Neuron (in vitro differentiated cells): ENCODE measurements at regions not wholly inside any gene's neighbourhood (a gene's known extent, or its start where the extent isn't known, plus 50 kb on each side); places are given as distances from the start of the nearest gene placed in this dataset.

Source experiments
- H2AFZ ChIP-seq: one replicate; pipeline ENCODE4 v1.6.1; 2013; ENCODE audit warnings: low read depth, mild to moderate bottlenecking, inconsistent platforms, low read length, moderate library complexity
- H3K27me3 ChIP-seq: one replicate; pipeline ENCODE4 v1.6.1; 2013; ENCODE audit warnings: low read length; ENCODE audit not compliant: insufficient read depth
- H3K36me3 ChIP-seq: one replicate; pipeline ENCODE4 v1.6.1; 2013; ENCODE audit warnings: low read length; ENCODE audit not compliant: insufficient read depth
- H3K4me1 ChIP-seq: one replicate; pipeline ENCODE4 v1.6.1; 2013; ENCODE audit warnings: low read length; ENCODE audit not compliant: insufficient read depth
- H3K4me3 ChIP-seq: 2 replicates; pipeline ENCODE4 v1.5.1; 2013; ENCODE audit warnings: mild to moderate bottlenecking, low read length, moderate library complexity
- H3K9me3 ChIP-seq: one replicate; pipeline ENCODE4 v1.6.1; 2013; ENCODE audit warnings: low read length

- H2AFZ ChIP-seq: no peak overlapping the region
- H3K9me3 ChIP-seq: no peaks in the 10 kb centered on the region
- H3K36me3 ChIP-seq: no peaks in the 10 kb centered on the region
- H3K4me3 ChIP-seq: no peak overlapping the region
- no peaks in the 10 kb centered on the region for H3K27me3 ChIP-seq
- H3K4me1 ChIP-seq: no peaks in the 10 kb centered on the region
Observed at GRCh38 chr18:54764786-54765185, 63.5 kb upstream of the RAB27B start.

DNA sequence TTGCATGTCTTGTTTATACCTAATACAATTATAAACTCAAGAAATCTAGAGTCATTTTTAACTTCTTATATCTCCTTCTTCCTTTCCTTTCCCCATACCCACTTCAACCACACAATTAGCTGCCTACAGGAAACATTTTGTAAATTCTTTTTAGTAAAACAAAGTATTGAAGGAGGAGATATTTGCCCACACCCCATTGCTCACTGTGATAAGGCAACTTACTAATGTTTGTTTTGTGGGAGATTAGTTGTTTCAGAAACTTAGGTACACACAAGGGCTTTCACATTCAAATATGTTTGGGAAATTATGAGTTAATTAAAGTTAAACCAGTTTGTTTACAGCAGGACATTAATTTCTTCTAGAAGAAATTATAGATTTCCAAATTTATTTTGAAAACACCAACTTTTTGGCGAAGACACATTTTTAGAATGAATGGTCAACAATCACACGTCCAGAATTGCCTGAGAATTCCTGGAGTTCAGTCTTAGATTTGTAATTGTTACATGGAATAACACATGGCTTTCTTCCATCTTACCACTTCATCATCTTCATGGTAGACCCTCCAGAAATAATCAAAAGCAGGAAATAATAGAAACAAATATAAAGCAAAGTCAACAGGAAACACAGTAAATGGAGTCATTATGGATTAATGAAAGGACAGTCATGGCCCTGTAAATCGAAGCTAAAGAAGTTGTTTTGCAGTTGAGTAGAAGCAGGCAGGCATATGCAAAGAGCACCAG, 62.5 kb upstream of the RAB27B start:
- Histone ChIP-seq H3K27me3 (no peaks in the 10 kb centered on the region), H3K4me1 (no peaks in the 10 kb centered on the region), H3K4me3 (no peak overlapping the region), H3K36me3 (no peaks in the 10 kb centered on the region), H2AFZ (no peak overlapping the region), H3K9me3 (no peaks in the 10 kb centered on the region)

DNA sequence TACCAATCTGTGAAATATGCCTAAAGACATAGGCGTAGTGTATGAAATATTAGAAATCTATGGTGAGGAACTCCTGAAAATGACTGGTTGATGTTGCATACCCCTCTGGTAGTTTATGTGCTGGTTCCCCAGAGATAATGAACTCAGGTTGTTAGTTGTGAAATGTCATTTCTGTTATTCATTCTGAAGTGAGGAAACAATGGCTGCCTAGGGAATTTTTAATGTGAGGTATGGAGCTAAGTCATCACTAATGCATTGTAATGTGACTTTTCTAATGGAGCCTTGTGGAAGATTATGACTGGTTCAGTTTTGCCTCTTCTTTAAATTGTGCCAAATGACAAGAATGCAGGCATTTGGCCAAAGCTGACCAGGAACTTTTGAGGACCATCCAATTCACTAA, 61.6 kb upstream of the RAB27B start:
- Histone ChIP-seq H3K9me3 (no peaks in the 10 kb centered on the region), H3K36me3 (no peaks in the 10 kb centered on the region), H2AFZ (no peak overlapping the region), H3K4me1 (no peaks in the 10 kb centered on the region), H3K4me3 (no peak overlapping the region), H3K27me3 (no peaks in the 10 kb centered on the region)

GRCh38 chr18:54767098-54767497, 61.2 kb upstream of the RAB27B start:
- Histone ChIP-seq H3K4me3 (no peak overlapping the region), H3K36me3 (no peaks in the 10 kb centered on the region), H3K9me3 (no peaks in the 10 kb centered on the region), H3K27me3 (no peaks in the 10 kb centered on the region), H3K4me1 (no peaks in the 10 kb centered on the region), H2AFZ (no peak overlapping the region)

- H2AFZ ChIP-seq: no peak overlapping the region
- H3K27me3 ChIP-seq: no peaks in the 10 kb centered on the region
- H3K36me3 ChIP-seq: no peaks in the 10 kb centered on the region
- H3K9me3 ChIP-seq: no peaks in the 10 kb centered on the region
- no peak overlapping the region for H3K4me3 ChIP-seq
- H3K4me1 ChIP-seq: no peaks in the 10 kb centered on the region
Observed at GRCh38 chr18:54769526-54770464, 58.5 kb upstream of the RAB27B start.

GRCh38 chr18:54772056-54772455, 56.2 kb upstream of the RAB27B start:
- Histone ChIP-seq H2AFZ (no peak overlapping the region), H3K9me3 (no peaks in the 10 kb centered on the region), H3K4me1 (no peaks in the 10 kb centered on the region), H3K27me3 (no peaks in the 10 kb centered on the region), H3K36me3 (no peaks in the 10 kb centered on the region), H3K4me3 (no peak overlapping the region)

GRCh38 chr18:54774423-54774822, 53.9 kb upstream of the RAB27B start:
- Histone ChIP-seq H3K27me3 (no peaks in the 10 kb centered on the region), H3K4me1 (no peaks in the 10 kb centered on the region), H3K4me3 (no peak overlapping the region), H3K36me3 (no peaks in the 10 kb centered on the region), H3K9me3 (no peaks in the 10 kb centered on the region), H2AFZ (no peak overlapping the region)

GRCh38 chr18:54774981-54775665, 53.2 kb upstream of the RAB27B start:
- Histone ChIP-seq H3K4me3 (no peak overlapping the region), H3K27me3 (no peaks in the 10 kb centered on the region), H3K36me3 (no peaks in the 10 kb centered on the region), H3K4me1 (no peaks in the 10 kb centered on the region), H2AFZ (no peak overlapping the region), H3K9me3 (no peaks in the 10 kb centered on the region)

- H3K27me3 ChIP-seq: no peaks in the 10 kb centered on the region
- no peak overlapping the region for H2AFZ ChIP-seq
- H3K9me3 ChIP-seq: no peaks in the 10 kb centered on the region
- no peak overlapping the region for H3K4me3 ChIP-seq
- no peaks in the 10 kb centered on the region for H3K4me1 ChIP-seq
- H3K36me3 ChIP-seq: no peaks in the 10 kb centered on the region
Observed at GRCh38 chr18:54775686-54776085, 52.6 kb upstream of the RAB27B start.

DNA sequence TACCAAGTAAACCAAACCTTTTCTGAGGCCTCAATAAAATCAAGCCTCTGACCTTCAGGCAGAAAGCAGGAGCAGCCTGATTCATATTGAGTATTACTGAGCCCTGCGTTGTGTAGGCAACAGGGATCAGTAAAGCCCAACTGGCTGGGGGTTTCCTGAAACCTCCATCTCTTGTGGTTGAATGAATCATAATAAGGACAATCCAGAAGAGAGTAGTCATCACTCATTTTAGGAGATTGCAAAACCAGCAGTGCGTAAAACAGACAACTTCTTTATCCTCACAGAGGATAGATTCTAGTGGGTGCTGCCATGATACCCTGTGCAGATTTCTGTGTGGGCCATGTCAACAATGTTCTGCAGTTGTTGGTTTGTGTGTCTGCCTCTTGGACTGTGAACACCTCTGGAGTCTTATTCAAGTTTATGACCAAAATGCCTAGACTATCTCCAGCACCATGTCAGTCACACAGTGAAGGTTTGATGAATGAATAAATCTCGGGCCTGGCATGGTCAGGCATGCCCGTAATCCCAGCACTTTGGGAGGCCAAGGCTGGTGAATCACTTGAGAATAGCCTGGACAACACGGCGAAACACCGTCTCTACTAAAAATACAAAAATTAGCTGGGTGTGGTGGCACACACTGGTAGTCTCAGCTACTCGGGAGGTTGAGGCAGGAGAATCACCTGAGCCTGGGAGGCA, 51.8 kb upstream of the RAB27B start:
- H3K4me3 ChIP-seq: no peak overlapping the region
- no peaks in the 10 kb centered on the region for H3K9me3 ChIP-seq
- no peaks in the 10 kb centered on the region for H3K27me3 ChIP-seq
- no peak overlapping the region for H2AFZ ChIP-seq
- H3K36me3 ChIP-seq: no peaks in the 10 kb centered on the region
- H3K4me1 ChIP-seq: no peaks in the 10 kb centered on the region

GRCh38 chr18:54777118-54777791, 51.0 kb upstream of the RAB27B start:
- H3K4me1 ChIP-seq: no peaks in the 10 kb centered on the region
- H3K4me3 ChIP-seq: no peak overlapping the region
- H3K27me3 ChIP-seq: no peaks in the 10 kb centered on the region
- no peak overlapping the region for H2AFZ ChIP-seq
- no peaks in the 10 kb centered on the region for H3K9me3 ChIP-seq
- H3K36me3 ChIP-seq: no peaks in the 10 kb centered on the region

GRCh38 chr18:54777989-54778388, 50.3 kb upstream of the RAB27B start:
- H3K4me1 ChIP-seq: no peaks in the 10 kb centered on the region
- no peaks in the 10 kb centered on the region for H3K36me3 ChIP-seq
- H3K4me3 ChIP-seq: no peak overlapping the region
- no peaks in the 10 kb centered on the region for H3K9me3 ChIP-seq
- no peak overlapping the region for H2AFZ ChIP-seq
- H3K27me3 ChIP-seq: no peaks in the 10 kb centered on the region
